HTR-8/SVneo (cell line): ENCODE measurements at regions not wholly inside any gene's neighbourhood (a gene's known extent, or its start where the extent isn't known, plus 50 kb on each side); places are given as distances from the start of the nearest gene placed in this dataset.

Experiments
- DNase-seq: peaks from one replicate; pipeline ENCODE4 v3.0.0; 2011; ENCODE audit warnings: low spot score, mixed read lengths; ENCODE audit not compliant: insufficient read length
- FAIRE-seq: peaks from 2 replicates; lab custom pipeline; 2011; peaks lifted over from hg19 to GRCh38; lab: Jason Lieb, UNC

- no peak for FAIRE-seq
- no peak for DNase-seq
Observed at GRCh38 chr16:66159987-66160386, 206.5 kb upstream of the CDH5 start.

GRCh38 chr16:66156538-66156937 is 210.0 kb upstream of the CDH5 start:
- no peak for FAIRE-seq
- no peak for DNase-seq

- no peak for FAIRE-seq
- DNase-seq: no peak
Observed at GRCh38 chr16:66155933-66156332, 210.6 kb upstream of the CDH5 start.

GRCh38 chr16:66154801-66155200 is 211.7 kb upstream of the CDH5 start:
- no peak for DNase-seq
- FAIRE-seq: no peak

GRCh38 chr16:66152823-66153393 is 213.6 kb upstream of the CDH5 start:
- FAIRE-seq (no peak), DNase-seq (no peak)

GRCh38 chr16:66152181-66152580 is 214.3 kb upstream of the CDH5 start:
- no peak for DNase-seq
- no peak for FAIRE-seq

GRCh38 chr16:66150698-66151482 is 215.6 kb upstream of the CDH5 start:
- no peak for FAIRE-seq
- no peak for DNase-seq

GRCh38 chr16:66147291-66147690 is 219.2 kb upstream of the CDH5 start:
- DNase-seq (no peak), FAIRE-seq (no peak)

- DNase-seq: no peak
- no peak for FAIRE-seq
Observed at GRCh38 chr16:66146798-66147197, 219.7 kb upstream of the CDH5 start.

GRCh38 chr16:66144641-66145040 is 221.8 kb upstream of the CDH5 start:
- no peak for FAIRE-seq
- DNase-seq: no peak

- FAIRE-seq: no peak
- DNase-seq: no peak
Observed at GRCh38 chr16:66143415-66143814, 223.1 kb upstream of the CDH5 start.

- no peak for FAIRE-seq
- no peak for DNase-seq
Observed at GRCh38 chr16:66141885-66142284, 224.6 kb upstream of the CDH5 start.

GRCh38 chr16:66137853-66138252 is 228.6 kb upstream of the CDH5 start:
- FAIRE-seq: no peak
- DNase-seq: no peak

- DNase-seq (no peak), FAIRE-seq (no peak)
Observed at GRCh38 chr16:66136841-66137240, 229.7 kb upstream of the CDH5 start.

- FAIRE-seq (no peak), DNase-seq (no peak)
Observed at GRCh38 chr16:66135838-66136237, 230.7 kb upstream of the CDH5 start.

GRCh38 chr16:66135421-66135831 is 231.1 kb upstream of the CDH5 start:
- DNase-seq (no peak), FAIRE-seq (no peak)

GRCh38 chr16:66134875-66135274 is 231.6 kb upstream of the CDH5 start:
- no peak for FAIRE-seq
- no peak for DNase-seq

- DNase-seq (no peak), FAIRE-seq (no peak)
Observed at GRCh38 chr16:66133643-66134338, 232.7 kb upstream of the CDH5 start.

- DNase-seq (no peak), FAIRE-seq (no peak)
Observed at GRCh38 chr16:66131895-66132294, 234.6 kb upstream of the CDH5 start.

GRCh38 chr16:66131156-66131807 is 235.2 kb upstream of the CDH5 start:
- FAIRE-seq (peak; percentile 68), DNase-seq (no peak)
